Choroid plexus epithelial cell (primary cell): ENCODE measurements at regions not wholly inside any gene's neighbourhood (a gene's known extent, or its start where the extent isn't known, plus 50 kb on each side); places are given as distances from the start of the nearest gene placed in this dataset.

Source experiments
- DNase-seq: peaks from one replicate; pipeline ENCODE4 v3.0.0-alpha.2; 2010; ENCODE audit warnings: low read depth
- H3K4me3 ChIP-seq: 2 replicates; pipeline ENCODE4 v1.5.1; 2011; ENCODE audit warnings: low read depth, mild to moderate bottlenecking, control low read depth, low read length, moderate library complexity
- TF ChIP-seq, protein P1 (sequence below): conservative IDR thresholded peaks from 2 replicates; pipeline ENCODE4 v1.5.1; 2011; ENCODE audit warnings: low read depth, mild to moderate bottlenecking, control low read depth, inconsistent platforms, low read length, moderate library complexity

DNA sequence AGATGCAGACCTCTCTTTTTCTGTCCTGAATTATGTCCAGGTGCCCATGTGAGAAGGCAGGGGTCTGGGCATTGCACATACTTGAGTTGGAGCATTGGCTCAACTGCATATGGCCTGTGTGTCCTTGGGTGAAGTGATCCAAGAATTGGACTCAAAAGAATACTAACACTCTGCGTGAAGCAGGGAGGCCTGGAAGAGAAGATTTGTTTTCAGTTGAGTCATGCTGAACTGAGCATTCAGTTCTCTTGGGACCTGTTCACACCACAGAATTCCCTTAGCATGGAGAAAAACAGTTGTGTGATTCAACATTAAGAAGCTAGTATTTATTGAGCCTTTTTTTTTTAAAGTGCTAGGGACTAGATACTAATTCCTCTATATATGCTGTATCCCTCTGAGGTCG lies 164.7 kb upstream of the TBX3 start:
- peak; percentile 94 for DNase-seq
- TF ChIP-seq, protein P1, sequence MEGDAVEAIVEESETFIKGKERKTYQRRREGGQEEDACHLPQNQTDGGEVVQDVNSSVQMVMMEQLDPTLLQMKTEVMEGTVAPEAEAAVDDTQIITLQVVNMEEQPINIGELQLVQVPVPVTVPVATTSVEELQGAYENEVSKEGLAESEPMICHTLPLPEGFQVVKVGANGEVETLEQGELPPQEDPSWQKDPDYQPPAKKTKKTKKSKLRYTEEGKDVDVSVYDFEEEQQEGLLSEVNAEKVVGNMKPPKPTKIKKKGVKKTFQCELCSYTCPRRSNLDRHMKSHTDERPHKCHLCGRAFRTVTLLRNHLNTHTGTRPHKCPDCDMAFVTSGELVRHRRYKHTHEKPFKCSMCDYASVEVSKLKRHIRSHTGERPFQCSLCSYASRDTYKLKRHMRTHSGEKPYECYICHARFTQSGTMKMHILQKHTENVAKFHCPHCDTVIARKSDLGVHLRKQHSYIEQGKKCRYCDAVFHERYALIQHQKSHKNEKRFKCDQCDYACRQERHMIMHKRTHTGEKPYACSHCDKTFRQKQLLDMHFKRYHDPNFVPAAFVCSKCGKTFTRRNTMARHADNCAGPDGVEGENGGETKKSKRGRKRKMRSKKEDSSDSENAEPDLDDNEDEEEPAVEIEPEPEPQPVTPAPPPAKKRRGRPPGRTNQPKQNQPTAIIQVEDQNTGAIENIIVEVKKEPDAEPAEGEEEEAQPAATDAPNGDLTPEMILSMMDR, result no peak
- no peak overlapping the region for H3K4me3 ChIP-seq

DNA sequence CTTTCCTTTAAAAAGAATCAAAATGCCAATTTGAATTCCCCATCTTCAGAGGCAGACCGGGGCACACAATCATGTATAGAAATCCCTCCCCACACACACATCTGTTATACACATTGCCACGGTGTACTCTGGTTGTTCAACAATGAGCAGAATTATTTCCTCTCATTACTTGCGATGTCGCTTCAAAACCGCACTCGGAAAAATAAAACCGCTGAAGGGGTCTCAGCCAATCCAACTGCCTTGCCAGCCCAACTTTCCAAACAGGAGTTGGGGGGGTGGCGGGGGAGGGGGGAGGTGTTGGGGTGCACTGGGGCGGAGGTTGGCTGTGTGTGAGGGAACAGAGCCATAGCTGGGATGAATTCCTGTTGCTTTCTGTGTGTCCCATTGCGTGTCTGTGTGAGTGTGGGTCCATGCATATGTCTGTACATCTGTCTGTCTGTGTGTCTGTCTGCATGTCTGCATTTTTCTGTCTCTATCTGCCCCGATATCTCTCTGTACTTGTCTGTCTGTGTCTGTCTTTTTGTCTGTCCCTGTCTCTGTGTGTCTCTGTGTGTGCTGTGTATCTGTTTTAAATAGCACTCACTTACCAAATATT lies 163.6 kb upstream of the TBX3 start:
- no peak overlapping the region for H3K4me3 ChIP-seq
- TF ChIP-seq, protein P1, result no peak
- DNase-seq, result no peak

DNA sequence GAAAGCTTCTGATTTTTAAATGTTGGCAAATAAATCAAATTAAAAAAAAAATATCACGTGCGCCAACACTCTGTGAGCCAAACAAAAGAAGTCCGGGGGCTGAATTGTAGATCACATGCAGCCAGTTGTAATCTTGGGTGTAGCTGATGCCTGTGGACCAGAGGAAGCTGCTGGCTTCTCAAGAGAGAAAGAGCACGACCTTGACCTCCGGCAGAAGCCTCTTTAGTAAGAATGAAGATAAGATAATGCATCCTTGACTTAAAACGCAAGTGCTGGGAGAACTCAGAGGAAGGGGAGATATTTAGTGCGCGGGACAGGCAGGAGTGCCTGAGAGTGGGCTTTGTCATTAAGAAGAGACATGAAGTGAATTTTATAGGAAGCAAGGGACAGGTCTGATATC lies 162.8 kb upstream of the TBX3 start:
- DNase-seq, result no peak
- H3K4me3 ChIP-seq, result no peak overlapping the region
- TF ChIP-seq, protein P1, result no peak

DNA sequence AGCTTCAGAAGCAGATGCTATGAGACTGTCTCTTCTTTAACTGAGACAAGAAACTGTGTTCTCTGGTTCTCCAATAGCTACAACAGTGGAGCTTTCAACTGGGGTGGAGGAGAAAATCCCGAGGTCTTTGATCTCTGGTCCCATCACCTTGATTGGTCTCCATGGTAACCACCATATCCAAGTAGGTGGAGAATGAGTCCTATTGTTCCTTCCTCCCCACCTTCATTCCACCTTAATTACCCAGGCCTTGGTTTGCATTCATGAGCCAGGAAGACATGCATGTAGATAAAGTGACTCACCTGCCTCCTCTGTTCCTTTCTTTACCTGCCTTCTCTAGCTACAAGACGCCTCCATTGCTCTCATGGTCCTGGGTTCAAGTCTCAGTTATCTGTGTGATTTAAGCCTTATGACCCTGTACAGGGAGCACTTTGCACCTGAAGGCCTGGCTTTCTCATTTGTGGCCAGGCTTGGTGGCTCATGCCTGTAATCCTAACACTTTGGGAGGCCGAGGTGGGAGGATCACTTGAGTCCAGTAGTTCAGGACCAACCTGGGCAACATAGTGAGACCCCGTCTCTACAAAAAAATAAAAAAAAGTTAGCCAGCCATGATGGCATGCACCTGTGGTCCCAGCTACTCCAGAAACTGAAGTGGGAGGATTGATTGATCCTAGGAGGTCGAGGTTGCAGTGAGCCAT lies 157.7 kb upstream of the TBX3 start:
- no peak for DNase-seq
- TF ChIP-seq, protein P1, result no peak

DNA sequence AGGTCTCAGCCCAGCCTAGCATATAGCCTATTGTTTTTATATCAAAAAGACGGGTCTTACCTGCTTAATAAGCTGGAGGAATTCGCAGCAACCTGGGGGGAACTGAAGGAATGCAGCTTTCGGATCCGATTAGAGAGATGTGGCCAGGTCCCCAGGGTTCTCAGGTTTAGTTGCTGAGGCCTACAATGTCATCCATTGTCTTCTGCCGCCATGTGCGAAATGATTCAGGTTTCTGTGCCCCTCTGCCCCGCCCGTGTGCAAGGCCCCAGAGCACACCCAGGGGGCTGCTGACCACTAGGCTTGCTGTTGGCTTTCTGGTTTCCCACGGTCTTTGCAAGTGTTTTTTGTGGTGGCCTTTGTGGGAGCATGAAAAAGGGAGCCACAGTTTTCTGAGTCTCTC lies 154.5 kb upstream of the TBX3 start:
- no peak overlapping the region for H3K4me3 ChIP-seq
- TF ChIP-seq, protein P1, result no peak
- no peak for DNase-seq

More for the DNA sequence above, 157.7 kb upstream of the TBX3 start:
- no peak overlapping the region for H3K4me3 ChIP-seq

DNA sequence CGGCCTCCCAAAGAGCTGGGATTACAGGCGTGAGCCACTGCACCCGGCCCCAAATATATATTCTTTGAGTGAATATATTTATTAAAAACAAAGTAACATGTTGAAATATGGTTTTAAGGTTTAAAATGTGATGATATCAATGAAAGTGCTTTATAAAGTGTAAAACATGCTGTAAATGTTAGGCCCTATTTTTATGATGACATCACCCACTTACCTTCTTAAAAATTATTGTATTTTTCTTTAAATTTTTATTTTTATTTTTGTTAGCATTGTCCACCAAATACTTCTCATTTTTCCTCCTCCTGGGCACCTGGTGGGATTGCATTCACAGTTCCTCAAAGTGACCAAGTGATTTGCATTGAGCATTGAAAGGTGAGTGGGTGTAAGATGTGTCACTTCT lies 152.6 kb upstream of the TBX3 start:
- no peak for DNase-seq
- H3K4me3 ChIP-seq, result no peak overlapping the region
- TF ChIP-seq, protein P1, result no peak

DNA sequence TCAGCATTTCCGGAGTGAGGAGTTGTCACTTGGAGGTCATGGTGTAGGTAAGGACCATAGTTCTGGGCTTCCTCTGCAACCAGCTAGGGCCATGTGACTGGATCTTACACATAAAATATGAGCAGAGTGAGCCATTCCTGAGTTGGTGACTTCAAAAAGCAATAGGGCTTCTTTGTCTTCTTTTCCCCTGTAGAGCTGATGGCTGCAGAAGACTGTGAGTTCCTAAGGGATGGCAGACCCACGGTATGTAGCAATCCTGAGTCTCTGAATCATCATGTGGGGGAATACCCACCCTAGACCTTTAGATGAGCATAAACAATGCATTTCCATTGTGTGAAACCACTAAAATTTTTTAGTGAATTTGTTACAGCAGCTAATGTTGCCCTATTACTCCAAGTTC lies 151.1 kb upstream of the TBX3 start:
- H3K4me3 ChIP-seq, result no peak overlapping the region
- TF ChIP-seq, protein P1, result no peak
- peak; percentile 86 for DNase-seq
